Suprapubic skin (tissue), 3 donors: ENCODE measurements at regions not wholly inside any gene's neighbourhood (a gene's known extent, or its start where the extent isn't known, plus 50 kb on each side); places are given as distances from the start of the nearest gene placed in this dataset.
"Not testable (repeated sequence)": the region's sequence is repeated elsewhere in the genome, so short reads cannot be mapped to it uniquely, and the experiment has no call there.

ENCODE experiments used
- POLR2A ChIP-seq, 2 donors: fragments of 450-650 bp; IDR thresholded peaks; one replicate each; pipeline ENCODE4 v1.6.1; 2017; ENCODE audit warnings: antibody characterized with exemption in 2 of 2, mild to moderate bottlenecking in 2 of 2, moderate library complexity in 2 of 2
- TF ChIP-seq, protein P1 (sequence below), 2 donors: fragments of 200-600 bp in 1 of 2; fragments of 450-650 bp in 1 of 2; sonication (generic) in 1 of 2; IDR thresholded peaks; one replicate each; pipeline ENCODE4 v1.5.1; 2016 to 2019; ENCODE audit warnings: antibody characterized with exemption in 2 of 2, mild to moderate bottlenecking in 1 of 2, moderate library complexity in 1 of 2

DNA sequence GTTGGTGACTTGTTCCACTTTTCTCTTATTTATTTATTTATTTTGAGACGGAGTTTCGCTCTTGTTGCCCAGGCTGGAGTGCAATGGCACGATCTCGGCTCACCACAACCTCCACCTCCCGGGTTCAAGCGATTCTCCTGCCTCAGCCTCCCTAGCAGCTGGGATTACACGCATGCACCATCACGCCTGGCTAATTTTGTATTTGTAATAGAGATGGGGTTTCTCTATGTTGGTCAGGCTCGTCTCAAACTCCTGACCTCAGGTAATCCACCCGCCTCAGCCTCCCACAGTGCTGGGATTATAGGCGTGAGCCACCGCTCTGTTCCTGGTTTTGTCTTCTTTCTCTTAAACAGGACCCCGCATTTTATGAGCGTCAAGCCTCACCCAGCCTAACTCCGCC is 57.3 kb upstream of the METTL9 start:
- TF ChIP-seq POLR2A (IDR thresholded peaks at IDR 0.05) = not testable (repeated sequence)
- TF ChIP-seq, protein P1, sequence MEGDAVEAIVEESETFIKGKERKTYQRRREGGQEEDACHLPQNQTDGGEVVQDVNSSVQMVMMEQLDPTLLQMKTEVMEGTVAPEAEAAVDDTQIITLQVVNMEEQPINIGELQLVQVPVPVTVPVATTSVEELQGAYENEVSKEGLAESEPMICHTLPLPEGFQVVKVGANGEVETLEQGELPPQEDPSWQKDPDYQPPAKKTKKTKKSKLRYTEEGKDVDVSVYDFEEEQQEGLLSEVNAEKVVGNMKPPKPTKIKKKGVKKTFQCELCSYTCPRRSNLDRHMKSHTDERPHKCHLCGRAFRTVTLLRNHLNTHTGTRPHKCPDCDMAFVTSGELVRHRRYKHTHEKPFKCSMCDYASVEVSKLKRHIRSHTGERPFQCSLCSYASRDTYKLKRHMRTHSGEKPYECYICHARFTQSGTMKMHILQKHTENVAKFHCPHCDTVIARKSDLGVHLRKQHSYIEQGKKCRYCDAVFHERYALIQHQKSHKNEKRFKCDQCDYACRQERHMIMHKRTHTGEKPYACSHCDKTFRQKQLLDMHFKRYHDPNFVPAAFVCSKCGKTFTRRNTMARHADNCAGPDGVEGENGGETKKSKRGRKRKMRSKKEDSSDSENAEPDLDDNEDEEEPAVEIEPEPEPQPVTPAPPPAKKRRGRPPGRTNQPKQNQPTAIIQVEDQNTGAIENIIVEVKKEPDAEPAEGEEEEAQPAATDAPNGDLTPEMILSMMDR (IDR thresholded peaks at IDR 0.05) = not testable (repeated sequence)
